CD14-positive monocyte (primary cell): ENCODE measurements at regions not wholly inside any gene's neighbourhood (a gene's known extent, or its start where the extent isn't known, plus 50 kb on each side); places are given as distances from the start of the nearest gene placed in this dataset.

ENCODE experiments used
- DNase-seq, 3 donors: peaks; one replicate each; pipeline ENCODE4 v3.0.0-alpha.2; 2011 to 2022
- H2AFZ ChIP-seq: 2 replicates; pipeline ENCODE4 v1.6.0; 2012; ENCODE audit warnings: mild to moderate bottlenecking, low read depth, low read length, inconsistent platforms; ENCODE audit not compliant: insufficient read depth, poor library complexity, severe bottlenecking
- H3K27ac ChIP-seq, 2 donors: 1 replicate in 1 of 2; 2 replicates in 1 of 2; pipeline ENCODE4 v1.5.1; 2012 to 2013; ENCODE audit warnings: low read length in 2 of 2, control low read depth in 1 of 2, inconsistent platforms in 1 of 2, low read depth in 1 of 2, mild to moderate bottlenecking in 1 of 2
- H3K27me3 ChIP-seq, 2 donors: one replicate each; pipeline versions ENCODE4 v1.6.0 to v1.6.1; 2011 to 2013; ENCODE audit warnings: low read length in 2 of 2; ENCODE audit not compliant: control insufficient read depth in 2 of 2, insufficient read depth in 2 of 2
- H3K36me3 ChIP-seq, 2 donors: replicated peaks in 1 of 2; 1 replicate in 1 of 2; 2 replicates in 1 of 2; pipeline versions ENCODE4 v1.5.1 to v1.6.1; 2012 to 2013; ENCODE audit warnings: low read length in 2 of 2, control low read depth in 1 of 2, inconsistent platforms in 1 of 2, mild to moderate bottlenecking in 1 of 2; ENCODE audit not compliant: insufficient read depth in 2 of 2, control insufficient read depth in 1 of 2
- H3K4me1 ChIP-seq, 2 donors: 1 replicate in 1 of 2; 2 replicates in 1 of 2; pipeline versions ENCODE4 v1.5.1 to v1.6.1; 2012 to 2013; ENCODE audit warnings: low read length in 2 of 2, control low read depth in 1 of 2, inconsistent platforms in 1 of 2, mild to moderate bottlenecking in 1 of 2, moderate library complexity in 1 of 2; ENCODE audit not compliant: insufficient read depth in 2 of 2, control insufficient read depth in 1 of 2
- H3K4me2 ChIP-seq: replicated peaks from 2 replicates; pipeline ENCODE3; 2012; ENCODE audit warnings: low read length, moderate library complexity, mild to moderate bottlenecking; ENCODE audit not compliant: poor library complexity, severe bottlenecking; ENCODE audit errors: extremely low read depth
- H3K4me3 ChIP-seq, 3 experiments: fragments of 200-600 bp in 1 of 3; sonication (generic) in 1 of 3; replicated peaks in 1 of 3; 1 replicate in 2 of 3; 2 replicates in 1 of 3; pipeline ENCODE4 v1.5.1; 2011 to 2013; ENCODE audit warnings: low read length in 3 of 3, mild to moderate bottlenecking in 3 of 3, control low read depth in 2 of 3, low read depth in 2 of 3, inconsistent platforms in 1 of 3, moderate library complexity in 1 of 3
- H3K79me2 ChIP-seq: 2 replicates; pipeline ENCODE4 v1.6.0; 2012; ENCODE audit warnings: mild to moderate bottlenecking, control low read depth, inconsistent platforms, low read length, moderate library complexity; ENCODE audit not compliant: insufficient read depth
- H3K9ac ChIP-seq: 2 replicates; pipeline ENCODE4 v1.6.0; 2017; ENCODE audit warnings: low read length, mild to moderate bottlenecking; ENCODE audit not compliant: insufficient read depth, poor library complexity, severe bottlenecking
- H3K9me3 ChIP-seq, 2 donors: replicated peaks in 1 of 2; 1 replicate in 1 of 2; 2 replicates in 1 of 2; pipeline versions ENCODE4 v1.5.1 to v1.6.1; 2012 to 2013; ENCODE audit warnings: low read length in 2 of 2, control low read depth in 1 of 2; ENCODE audit not compliant: control insufficient read depth in 1 of 2, insufficient read depth in 1 of 2
- H4K20me1 ChIP-seq: 2 replicates; pipeline ENCODE4 v1.6.0; 2012; ENCODE audit warnings: mild to moderate bottlenecking, low read length, control low read depth, moderate library complexity; ENCODE audit not compliant: insufficient read depth
- H3K27ac Mint-ChIP-seq, 7 donors: one replicate each; pipeline ENCODE4 v1.8.0; 2020; ENCODE audit warnings: mild to moderate bottlenecking in 7 of 7, mixed read lengths in 7 of 7, moderate library complexity in 6 of 7, inconsistent platforms in 2 of 7
- H3K27me3 Mint-ChIP-seq, 3 donors: one replicate each; pipeline ENCODE4 v1.8.0; 2021 to 2022; ENCODE audit warnings: low read depth in 3 of 3, mild to moderate bottlenecking in 3 of 3, mixed read lengths in 3 of 3, moderate library complexity in 3 of 3, inconsistent platforms in 1 of 3
- H3K36me3 Mint-ChIP-seq, 2 donors: one replicate each; pipeline ENCODE4 v1.8.0; 2020; ENCODE audit warnings: mixed read lengths in 2 of 2, inconsistent platforms in 1 of 2, mild to moderate bottlenecking in 1 of 2
- H3K4me1 Mint-ChIP-seq: one replicate; pipeline ENCODE4 v1.8.0; 2020; ENCODE audit warnings: mild to moderate bottlenecking, mixed read lengths
- H3K4me3 Mint-ChIP-seq, 2 donors: one replicate each; pipeline ENCODE4 v1.8.0; 2020; ENCODE audit warnings: mild to moderate bottlenecking in 2 of 2, mixed read lengths in 2 of 2, moderate library complexity in 1 of 2
- H3K9me3 Mint-ChIP-seq, 7 donors: one replicate each; pipeline ENCODE4 v1.8.0; 2020 to 2022; ENCODE audit warnings: mixed read lengths in 7 of 7, mild to moderate bottlenecking in 6 of 7, moderate library complexity in 6 of 7, inconsistent platforms in 2 of 7
- WGBS: methylation state at CpG from one replicate; pipeline ENCODE4 v1.1.5; 2013; ENCODE audit warnings: missing lambda C conversion rate; ENCODE audit not compliant: insufficient coverage; 5-methylcytosine and 5-hydroxymethylcytosine counted together
- intact Hi-C, 2 donors: fragments of 100-400 bp; cut with micrococcal nuclease; formaldehyde crosslinking; loops; one replicate each; pipeline versions ENCODE4 v1.15.0 to v1.15.1; 2023
- TF ChIP-seq, protein P1 (sequence below): fragments of 200-600 bp; IDR thresholded peaks from one replicate; pipeline ENCODE4 v1.8.0; 2022; ENCODE audit warnings: antibody characterized with exemption, mild to moderate bottlenecking

GRCh38 chr4:171473155-171473554, 340.0 kb upstream of the GALNTL6 start:
- Histone ChIP-seq H3K79me2 (no peaks in the 10 kb centered on the region), H3K27ac (no peak overlapping the region), H2AFZ (no peak overlapping the region), H3K4me3 (no peak overlapping the region), H4K20me1 (no peaks in the 10 kb centered on the region), H3K4me1 (no peaks in the 10 kb centered on the region), H3K36me3 (no peaks in the 10 kb centered on the region), H3K9me3 (no peaks in the 10 kb centered on the region), H3K27me3 (no peaks in the 10 kb centered on the region), H3K4me2 (no peak overlapping the region), H3K9ac (no peak overlapping the region)
- Mint-ChIP-seq H3K27ac (no peak overlapping the region), H3K4me1 (no peaks in the 10 kb centered on the region), H3K4me3 (no peak overlapping the region), H3K27me3 (peaks cover 0 to 1% (median 0%) of the 10 kb centered on the region in 3 donors), H3K36me3 (no peaks in the 10 kb centered on the region), H3K9me3 (peaks cover 0 to 6% (median 0%) of the 10 kb centered on the region in 7 donors)
- WGBS: 80% methylated on average over 1 of the region's 2 CpGs
- DNase-seq: no peak
- TF ChIP-seq, protein P1, sequence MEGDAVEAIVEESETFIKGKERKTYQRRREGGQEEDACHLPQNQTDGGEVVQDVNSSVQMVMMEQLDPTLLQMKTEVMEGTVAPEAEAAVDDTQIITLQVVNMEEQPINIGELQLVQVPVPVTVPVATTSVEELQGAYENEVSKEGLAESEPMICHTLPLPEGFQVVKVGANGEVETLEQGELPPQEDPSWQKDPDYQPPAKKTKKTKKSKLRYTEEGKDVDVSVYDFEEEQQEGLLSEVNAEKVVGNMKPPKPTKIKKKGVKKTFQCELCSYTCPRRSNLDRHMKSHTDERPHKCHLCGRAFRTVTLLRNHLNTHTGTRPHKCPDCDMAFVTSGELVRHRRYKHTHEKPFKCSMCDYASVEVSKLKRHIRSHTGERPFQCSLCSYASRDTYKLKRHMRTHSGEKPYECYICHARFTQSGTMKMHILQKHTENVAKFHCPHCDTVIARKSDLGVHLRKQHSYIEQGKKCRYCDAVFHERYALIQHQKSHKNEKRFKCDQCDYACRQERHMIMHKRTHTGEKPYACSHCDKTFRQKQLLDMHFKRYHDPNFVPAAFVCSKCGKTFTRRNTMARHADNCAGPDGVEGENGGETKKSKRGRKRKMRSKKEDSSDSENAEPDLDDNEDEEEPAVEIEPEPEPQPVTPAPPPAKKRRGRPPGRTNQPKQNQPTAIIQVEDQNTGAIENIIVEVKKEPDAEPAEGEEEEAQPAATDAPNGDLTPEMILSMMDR: no peak
- intact Hi-C loops: no loop called here

- Mint-ChIP-seq H3K27me3 (no peaks in the 10 kb centered on the region), H3K36me3 (no peaks in the 10 kb centered on the region), H3K4me1 (no peaks in the 10 kb centered on the region), H3K9me3 (peaks cover 0 to 3% (median 0%) of the 10 kb centered on the region in 7 donors), H3K27ac (no peak overlapping the region), H3K4me3 (no peak overlapping the region)
- no peaks in the 10 kb centered on the region for H3K9me3 ChIP-seq
- no peak for DNase-seq
- TF ChIP-seq, protein P1: no peak
- 92% methylated on average over 2 of the region's 4 CpGs for WGBS
- H3K79me2 ChIP-seq: no peaks in the 10 kb centered on the region
- H3K36me3 ChIP-seq: no peaks in the 10 kb centered on the region
- H3K4me1 ChIP-seq: no peaks in the 10 kb centered on the region
- no peaks in the 10 kb centered on the region for H3K27me3 ChIP-seq
- no peak overlapping the region for H3K27ac ChIP-seq
- H2AFZ ChIP-seq: no peak overlapping the region
- no peak overlapping the region for H3K9ac ChIP-seq
- no peak overlapping the region for H3K4me2 ChIP-seq
- intact Hi-C loops: no loop called here
- no peaks in the 10 kb centered on the region for H4K20me1 ChIP-seq
- no peak overlapping the region for H3K4me3 ChIP-seq
Observed at GRCh38 chr4:171472230-171472629, 341.0 kb upstream of the GALNTL6 start.
